Right forelimb (tissue), 1 donor: ENCODE measurements at regions not wholly inside any gene's neighbourhood (a gene's known extent, or its start where the extent isn't known, plus 50 kb on each side); places are given as distances from the start of the nearest gene placed in this dataset.
A peak's percentile ranks its signal among the peaks of the same experiment; 100 is the strongest.

ENCODE experiments used
- DNase-seq: peaks from one replicate; pipeline ENCODE4 v3.0.0-alpha.2; 2018

- DNase-seq = no peak
Observed at GRCh38 chr11:45553383-45553936, 112.0 kb downstream of the CHST1 start.

- no peak for DNase-seq
Observed at GRCh38 chr11:45551191-45551713, 114.2 kb downstream of the CHST1 start.

- no peak for DNase-seq
Observed at GRCh38 chr11:45549257-45549656, 116.2 kb downstream of the CHST1 start.

GRCh38 chr11:45546366-45546765 lies 119.1 kb downstream of the CHST1 start:
- no peak for DNase-seq

- DNase-seq = no peak
Observed at GRCh38 chr11:45544826-45545225, 120.6 kb downstream of the CHST1 start.

- DNase-seq = no peak
Observed at GRCh38 chr11:45543808-45544422, 121.5 kb downstream of the CHST1 start.

GRCh38 chr11:45543081-45543480 lies 122.3 kb downstream of the CHST1 start:
- no peak for DNase-seq

- DNase-seq = no peak
Observed at GRCh38 chr11:45541693-45542434, 123.6 kb downstream of the CHST1 start.

GRCh38 chr11:45538939-45539338 lies 126.5 kb downstream of the CHST1 start:
- DNase-seq = no peak

GRCh38 chr11:45538363-45538762 lies 127.1 kb downstream of the CHST1 start:
- DNase-seq = no peak

GRCh38 chr11:45537614-45538013 lies 127.8 kb downstream of the CHST1 start:
- no peak for DNase-seq

GRCh38 chr11:45535033-45535432 lies 130.4 kb downstream of the CHST1 start:
- DNase-seq = no peak

GRCh38 chr11:45534132-45534531 lies 131.3 kb downstream of the CHST1 start:
- DNase-seq = no peak

- DNase-seq = no peak
Observed at GRCh38 chr11:45532546-45532945, 132.9 kb downstream of the CHST1 start.

- no peak for DNase-seq
Observed at GRCh38 chr11:45530776-45531175, 134.6 kb downstream of the CHST1 start.

GRCh38 chr11:45530111-45530510 lies 135.3 kb downstream of the CHST1 start:
- DNase-seq = no peak

GRCh38 chr11:45528435-45528834 lies 137.0 kb downstream of the CHST1 start:
- no peak for DNase-seq

- no peak for DNase-seq
Observed at GRCh38 chr11:45527898-45528297, 137.5 kb downstream of the CHST1 start.

- no peak for DNase-seq
Observed at GRCh38 chr11:45525393-45525792, 140.0 kb downstream of the CHST1 start.

GRCh38 chr11:45523760-45524159 lies 141.7 kb downstream of the CHST1 start:
- DNase-seq = no peak

GRCh38 chr11:45518833-45519535 lies 146.4 kb downstream of the CHST1 start:
- DNase-seq = peak; percentile 10

- DNase-seq = peak; percentile 25
Observed at GRCh38 chr11:45518141-45518832, 147.1 kb downstream of the CHST1 start.
